GM12872 (cell line): ENCODE measurements at regions not wholly inside any gene's neighbourhood (a gene's known extent, or its start where the extent isn't known, plus 50 kb on each side); places are given as distances from the start of the nearest gene placed in this dataset.

Experiments used
- CTCF ChIP-seq: IDR thresholded peaks from 3 replicates; pipeline ENCODE4 v1.5.1; 2011; ENCODE audit warnings: low read depth, mild to moderate bottlenecking, low read length, moderate library complexity; ENCODE audit not compliant: insufficient read depth

DNA sequence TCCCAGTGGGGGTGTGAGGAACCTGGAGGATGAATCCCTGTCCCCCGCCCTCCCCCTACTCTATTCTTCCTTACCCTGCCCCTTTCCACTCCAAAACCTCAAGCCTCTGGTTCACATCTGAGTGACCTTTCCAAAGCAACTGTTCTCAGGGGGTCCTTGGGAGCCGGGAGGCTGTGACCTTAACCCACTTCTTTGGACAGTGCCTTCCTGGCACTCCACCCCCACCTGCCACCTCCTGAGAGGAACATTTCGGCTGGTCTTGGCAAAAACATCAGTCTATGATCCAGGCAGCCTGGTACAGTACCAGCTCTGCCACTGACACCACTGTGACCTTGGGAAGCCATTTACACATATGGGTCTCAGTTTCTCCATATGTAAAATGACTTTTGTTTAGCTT, 121.7 kb downstream of the MRPL14 start:
- TF ChIP-seq CTCF: no peak

DNA sequence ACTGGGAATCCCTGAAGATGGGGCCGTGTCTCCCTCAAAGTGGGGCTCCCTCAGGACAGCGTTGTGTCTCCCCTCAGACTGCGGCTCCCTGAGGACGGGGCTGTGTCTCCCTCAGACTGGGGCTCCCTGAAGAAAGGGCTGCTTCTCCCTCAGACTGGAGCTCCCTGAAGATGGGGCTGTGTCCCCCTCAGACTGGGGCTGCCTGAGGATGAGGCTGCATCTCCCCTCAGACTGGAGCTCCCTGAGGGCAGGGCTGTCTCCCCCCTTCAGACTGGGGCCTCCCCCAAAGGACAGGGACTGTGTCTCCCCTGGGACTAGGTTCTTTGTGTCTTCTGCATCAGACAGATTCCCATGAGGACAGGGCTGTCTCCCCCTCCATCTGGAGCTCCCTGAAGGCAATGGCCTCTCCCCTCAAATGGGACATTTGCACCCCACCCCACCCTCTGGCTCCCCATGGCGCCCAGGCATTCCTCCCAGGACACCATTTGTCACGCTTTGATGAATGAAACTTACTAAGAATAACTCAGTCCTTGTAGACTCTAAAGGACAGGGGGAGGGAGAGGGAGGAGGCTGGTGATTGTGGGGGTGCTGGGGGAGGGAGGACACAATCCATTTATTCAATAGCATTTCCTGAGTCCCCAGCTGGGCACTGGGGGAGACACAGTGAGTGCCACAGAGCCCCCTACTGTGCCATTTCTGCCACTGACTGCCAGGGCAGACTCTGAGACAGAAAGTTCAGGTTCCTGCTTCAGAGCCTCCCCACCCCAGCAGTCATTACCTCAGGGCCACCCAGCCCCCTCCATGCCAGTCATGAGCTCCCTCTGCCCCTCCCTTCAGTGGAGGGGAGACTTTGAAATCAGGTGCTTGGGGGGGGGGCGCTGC, 122.4 kb downstream of the MRPL14 start:
- peak; percentile 73 for TF ChIP-seq CTCF

- TF ChIP-seq CTCF: no peak
Observed at GRCh38 chr6:44004136-44004535, 123.1 kb downstream of the MRPL14 start.

- 0 out of 3 replicates have a peak, but pooled peaks have one; percentile 15 for TF ChIP-seq CTCF
Observed at GRCh38 chr6:44003345-44004061, 123.7 kb downstream of the MRPL14 start.

DNA sequence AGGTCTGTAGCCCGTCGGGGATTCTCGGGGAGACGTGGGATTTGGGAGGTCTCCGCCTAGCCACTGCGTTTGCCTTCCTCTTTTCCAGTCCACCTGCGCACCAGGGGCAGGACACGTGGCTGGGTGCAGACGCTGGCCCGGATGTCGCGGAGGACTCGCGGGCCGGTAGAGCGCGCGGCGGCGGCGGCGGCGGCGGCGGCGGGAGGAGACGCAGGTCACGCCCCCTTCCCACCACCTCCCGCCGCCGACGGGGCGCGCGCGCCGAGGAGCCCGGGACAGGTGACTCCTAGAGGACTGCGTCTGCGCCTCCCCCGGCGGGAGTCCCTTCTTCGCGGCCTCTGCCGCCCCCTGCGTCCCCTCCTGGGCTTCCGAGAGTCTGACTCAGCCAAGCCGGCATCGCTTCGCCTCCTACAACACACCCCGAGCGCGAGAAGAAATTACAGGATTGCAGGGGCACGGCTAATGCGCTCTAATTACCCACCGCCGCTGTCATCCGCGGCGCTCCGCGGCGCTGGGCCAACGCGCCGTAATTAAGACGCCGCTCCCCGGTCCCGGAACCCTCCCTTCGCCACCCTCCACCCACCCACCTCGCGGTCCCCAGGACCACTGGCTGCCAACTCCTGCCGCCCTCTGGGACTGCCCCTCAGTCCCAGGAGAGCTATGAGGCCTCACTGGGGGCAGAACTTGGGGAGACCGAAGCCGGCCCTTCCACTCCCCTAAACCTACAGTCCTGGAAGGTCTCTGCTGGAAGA, 124.5 kb downstream of the MRPL14 start:
- 0 out of 3 replicates have a peak, but pooled peaks have one; percentile 19 for TF ChIP-seq CTCF

GRCh38 chr6:44002067-44002592, 125.1 kb downstream of the MRPL14 start:
- TF ChIP-seq CTCF: no peak
